CD4-positive, alpha-beta T cell treated with Interleukin-4 for 4 hours (primary cell): ENCODE measurements at regions not wholly inside any gene's neighbourhood (a gene's known extent, or its start where the extent isn't known, plus 50 kb on each side); places are given as distances from the start of the nearest gene placed in this dataset.
"Not testable (repeated sequence)": the region's sequence is repeated elsewhere in the genome, so short reads cannot be mapped to it uniquely, and the experiment has no call there.

ENCODE experiments used
- DNase-seq: peaks from one replicate; pipeline ENCODE4 v3.0.0-alpha.2; 2020

DNA sequence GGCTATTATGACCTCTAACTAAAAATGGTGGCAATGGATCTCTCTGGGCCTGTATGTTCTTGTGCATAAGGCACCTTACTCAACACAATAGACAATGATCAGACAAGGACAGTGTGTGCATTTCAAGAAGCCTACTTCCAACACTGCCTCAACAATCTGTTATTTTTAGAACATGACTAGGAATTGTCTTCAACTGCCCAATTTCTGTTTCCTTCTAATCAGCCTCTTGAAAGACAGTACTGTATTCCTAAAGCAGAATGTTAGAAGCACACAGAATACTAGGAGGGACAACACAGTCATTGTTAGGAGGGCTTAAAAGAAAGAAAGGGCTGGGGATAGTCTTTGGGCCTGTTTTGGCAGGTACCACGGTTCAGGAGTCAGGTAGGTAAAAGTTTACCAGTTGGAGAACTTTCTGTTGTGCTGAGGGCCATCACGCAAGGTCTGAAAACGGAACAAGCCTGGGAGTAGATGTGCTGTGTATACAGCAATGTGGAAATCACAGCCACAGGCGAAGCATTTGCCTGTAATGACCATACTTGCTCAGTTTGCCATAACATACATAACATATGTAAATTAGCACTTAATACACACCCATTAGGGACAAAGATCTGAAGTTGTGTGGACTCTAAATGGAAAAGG lies 100.8 kb upstream of the ATXN3L start:
- no peak for DNase-seq

DNA sequence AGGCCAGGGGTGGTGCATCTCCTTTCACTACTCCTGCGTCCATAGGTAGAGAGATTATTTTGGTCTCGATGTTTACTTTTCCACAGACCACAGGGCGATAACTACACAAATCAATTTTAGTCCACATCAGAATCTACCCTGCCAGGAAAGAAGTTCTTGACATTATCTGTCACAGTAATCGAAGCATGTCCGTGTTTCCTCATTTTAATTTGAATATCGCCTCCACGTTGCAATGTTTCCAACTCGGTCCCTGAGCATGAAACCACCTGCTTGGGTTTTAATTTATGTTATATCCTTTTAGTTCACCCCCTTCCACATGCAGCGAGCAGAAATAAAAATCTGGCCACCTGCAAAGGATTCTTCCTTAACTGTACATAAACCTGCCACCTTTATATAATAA lies 100.1 kb upstream of the ATXN3L start:
- no peak for DNase-seq

DNA sequence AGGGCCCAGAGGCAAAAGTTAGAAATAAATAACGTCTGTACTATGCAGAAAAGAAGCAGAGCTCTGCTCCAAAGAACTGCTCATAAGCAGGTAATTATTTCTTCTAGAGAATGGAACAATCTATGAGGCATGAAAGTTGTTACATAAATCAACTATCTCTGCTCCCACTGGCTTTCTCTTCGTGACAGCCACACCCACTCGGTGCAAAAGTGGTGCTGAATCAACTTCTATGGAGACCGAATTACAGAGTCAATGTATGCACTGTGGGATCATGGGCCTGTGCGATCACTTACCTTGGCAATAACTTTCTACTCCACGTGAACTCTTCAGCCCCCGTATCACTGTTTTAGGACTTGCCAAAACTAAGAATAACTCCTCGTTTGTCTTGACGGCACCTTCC lies 99.4 kb upstream of the ATXN3L start:
- DNase-seq, result no peak

DNA sequence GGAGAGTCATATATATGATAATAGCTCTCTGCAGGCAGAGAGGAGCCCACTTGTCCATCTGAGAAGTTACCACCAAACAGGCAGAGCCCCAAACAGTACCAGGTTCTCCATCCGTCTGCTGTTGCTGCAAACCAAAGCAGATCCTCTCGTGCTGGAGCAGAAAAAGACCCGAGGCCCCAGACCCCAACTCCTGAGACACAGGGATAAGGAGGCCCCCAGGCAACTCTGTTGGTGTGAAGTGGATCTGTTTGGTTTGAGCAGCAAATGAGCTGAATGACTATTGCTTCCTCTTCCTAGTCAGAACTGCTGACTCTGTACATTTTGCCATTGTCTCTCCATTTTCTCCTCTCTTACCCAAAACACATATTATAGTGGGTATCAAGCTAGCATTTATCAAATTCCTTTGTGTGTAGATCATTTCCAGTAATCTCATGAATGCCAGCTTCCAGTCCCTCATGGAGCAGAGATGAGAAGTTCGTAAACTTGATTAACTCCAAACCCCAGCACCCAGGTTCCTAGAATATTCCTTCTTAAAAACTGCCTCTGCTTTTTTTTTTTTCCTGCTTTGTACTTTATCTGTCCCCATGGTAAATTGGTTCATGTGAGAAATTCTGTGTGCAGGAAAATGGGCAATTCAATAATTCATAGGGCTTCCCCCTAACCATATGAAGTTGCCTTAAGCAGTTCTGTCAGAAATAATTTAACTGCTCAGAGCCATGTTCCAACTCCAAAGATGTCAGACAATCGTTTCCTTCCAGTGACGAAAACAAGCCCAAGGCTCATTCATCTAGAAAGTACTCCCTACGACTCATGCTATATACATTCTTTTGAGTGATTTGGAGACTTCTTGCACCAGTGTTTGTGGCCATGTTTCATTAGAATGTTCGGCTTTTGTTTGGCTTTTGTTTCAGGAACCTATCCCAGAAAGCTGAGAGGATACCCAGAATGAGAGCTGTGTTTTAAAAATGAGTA lies 98.6 kb upstream of the ATXN3L start:
- no peak for DNase-seq

DNA sequence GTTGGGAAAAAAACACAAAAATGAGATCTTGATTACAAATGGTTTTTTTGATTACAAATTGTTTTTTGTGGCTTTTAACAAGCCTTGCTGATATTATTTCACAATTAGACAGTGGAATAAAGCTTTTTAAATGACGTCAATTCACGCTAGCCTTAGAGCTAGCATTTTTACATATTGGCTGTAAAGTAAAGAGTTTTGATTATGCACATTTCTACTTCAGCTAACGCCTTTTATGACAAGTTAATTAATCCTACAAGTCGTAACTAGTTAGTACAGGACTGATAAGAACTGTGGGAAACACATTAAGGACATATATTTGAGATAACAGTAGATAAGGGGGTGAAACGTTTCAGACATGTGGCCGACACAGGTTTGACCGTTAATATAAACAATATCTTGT lies 95.7 kb upstream of the ATXN3L start:
- DNase-seq, result no peak

DNA sequence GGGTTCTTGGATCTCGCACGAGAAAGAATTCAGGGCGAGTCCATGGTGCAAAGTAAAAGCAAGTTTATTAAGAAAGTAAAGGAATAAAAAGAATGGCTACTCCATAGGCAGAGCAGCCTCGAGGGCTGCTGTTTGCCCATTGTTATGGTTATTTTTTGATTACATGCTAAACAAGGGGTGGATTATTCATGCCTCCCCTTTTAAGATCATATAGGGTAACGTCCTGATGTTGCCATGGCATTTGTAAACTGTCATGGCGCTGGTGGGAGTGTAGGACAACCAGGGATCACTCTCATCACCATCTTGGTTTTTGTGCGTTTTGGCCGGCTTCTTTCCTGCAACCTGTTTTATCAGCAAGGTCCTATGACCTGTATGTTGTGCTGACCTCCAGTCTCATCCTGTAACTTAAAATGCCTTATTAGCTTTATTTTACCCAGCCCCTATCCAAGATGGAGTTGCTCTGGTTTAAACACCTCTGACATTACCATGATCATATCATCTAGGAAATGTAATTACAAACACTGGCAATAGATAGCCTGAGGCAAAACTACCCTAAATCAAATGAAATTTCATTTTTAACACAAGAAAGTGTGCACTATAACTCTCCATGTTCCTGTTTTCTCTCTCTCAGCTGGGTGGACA lies 94.3 kb upstream of the ATXN3L start:
- no peak for DNase-seq

DNA sequence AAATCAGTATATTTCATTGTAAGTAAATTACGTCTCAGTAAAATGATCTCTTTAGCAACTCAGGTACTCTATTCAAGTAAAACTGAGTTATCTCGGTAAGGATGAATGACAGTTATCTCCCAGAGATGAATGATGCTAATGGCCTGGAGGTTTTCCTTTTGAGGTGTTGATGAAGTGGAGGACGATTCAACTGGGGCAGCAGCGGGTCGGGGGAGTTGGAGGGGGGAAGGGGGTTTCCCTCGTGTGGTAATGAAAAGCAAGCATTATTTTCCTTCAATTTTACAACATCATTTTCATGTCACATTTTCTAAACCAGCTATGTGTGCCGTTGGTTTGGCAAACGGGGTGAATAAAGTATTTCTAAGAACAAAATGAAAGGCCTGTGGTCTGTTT lies 92.4 kb upstream of the ATXN3L start:
- no peak for DNase-seq

DNA sequence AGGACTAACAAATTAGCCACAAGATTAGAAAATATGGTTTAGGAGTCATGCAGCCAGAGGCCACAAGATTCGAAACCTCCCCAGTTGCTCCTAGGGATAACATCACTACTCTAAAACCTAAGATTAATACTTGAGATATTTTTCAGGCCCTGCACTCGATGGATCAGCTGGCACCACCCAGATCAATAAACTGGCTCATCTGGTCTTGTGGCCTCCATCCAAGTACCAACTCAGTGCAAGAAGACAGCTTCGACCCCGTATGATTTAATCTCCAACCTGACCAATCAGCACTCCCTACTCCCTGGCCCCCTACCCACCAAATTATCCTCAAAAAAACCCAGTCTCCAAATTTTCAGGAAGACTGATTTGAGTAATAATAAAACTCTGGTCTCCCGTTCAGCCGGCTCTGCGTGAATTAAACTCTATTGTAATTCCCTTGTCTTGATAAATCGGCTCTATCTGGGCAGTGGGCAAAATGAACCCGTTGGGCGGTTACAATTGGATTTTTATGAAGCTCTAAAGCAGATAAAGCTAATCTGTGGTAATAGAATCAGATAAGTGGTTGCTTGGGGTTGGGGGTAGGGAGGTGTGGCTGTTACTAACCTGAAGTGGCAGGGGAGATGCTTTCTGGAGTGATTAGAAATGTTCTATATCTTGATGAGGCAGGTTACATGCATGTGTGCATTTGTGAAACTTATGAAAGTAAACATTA lies 91.8 kb upstream of the ATXN3L start:
- no peak for DNase-seq

DNA sequence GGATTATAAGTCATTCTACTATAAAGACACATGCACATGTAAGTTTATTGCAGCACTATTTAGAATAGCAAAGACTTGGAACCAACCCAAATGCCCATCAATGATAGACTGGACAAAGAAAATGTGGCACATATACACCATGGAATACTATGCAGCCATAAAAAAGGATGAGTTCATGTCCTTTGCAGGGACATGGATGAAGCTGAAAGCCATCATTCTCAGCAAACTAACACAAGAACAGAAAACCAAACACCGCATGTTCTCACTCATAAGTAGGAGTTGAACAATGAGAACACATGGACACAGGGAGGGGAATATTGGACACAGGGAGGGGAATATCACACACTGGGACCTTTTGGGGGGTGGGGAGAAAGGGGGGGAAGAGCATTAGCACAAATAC lies 88.7 kb upstream of the ATXN3L start:
- not testable (repeated sequence) for DNase-seq

DNA sequence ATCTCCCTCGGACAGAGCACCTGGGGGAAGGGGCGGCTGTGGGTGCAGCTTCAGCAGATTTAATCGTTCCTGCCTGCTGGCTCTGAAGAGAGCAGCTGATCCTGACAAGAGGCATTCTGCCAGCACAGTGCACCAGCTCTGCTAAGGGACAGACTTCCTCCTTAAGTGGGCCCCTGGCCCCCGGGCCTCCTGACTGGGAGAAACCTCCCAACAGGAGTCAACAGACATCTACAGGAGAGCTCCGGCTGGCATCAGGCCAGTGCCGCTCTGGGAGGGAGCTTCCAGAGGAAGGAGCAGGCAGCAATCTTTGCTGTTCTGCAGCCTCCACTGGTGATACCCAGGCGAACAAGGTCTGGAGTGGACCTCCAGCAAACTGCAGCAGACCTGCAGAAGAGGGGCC lies 84.9 kb upstream of the ATXN3L start:
- not testable (repeated sequence) for DNase-seq

DNA sequence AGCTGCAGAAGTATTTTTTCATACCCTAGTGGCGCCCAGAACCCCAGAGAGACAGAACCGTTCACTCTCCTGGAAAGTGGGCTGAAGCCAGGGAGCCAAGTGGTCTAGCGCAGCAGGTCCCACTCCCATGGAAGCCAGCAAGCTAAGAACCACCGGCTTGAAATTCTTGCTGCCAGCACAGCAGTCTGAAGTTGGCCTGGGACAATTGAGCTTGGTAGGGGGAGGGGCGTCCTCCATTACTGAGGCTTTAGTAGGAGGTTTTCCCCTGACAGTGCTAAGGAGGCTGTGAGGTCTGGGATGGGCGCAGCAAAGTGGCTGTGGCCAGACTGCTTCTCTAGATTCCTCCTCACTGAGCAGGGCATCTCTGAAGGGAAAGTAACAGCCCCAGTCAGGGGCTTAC lies 84.5 kb upstream of the ATXN3L start:
- no peak for DNase-seq

DNA sequence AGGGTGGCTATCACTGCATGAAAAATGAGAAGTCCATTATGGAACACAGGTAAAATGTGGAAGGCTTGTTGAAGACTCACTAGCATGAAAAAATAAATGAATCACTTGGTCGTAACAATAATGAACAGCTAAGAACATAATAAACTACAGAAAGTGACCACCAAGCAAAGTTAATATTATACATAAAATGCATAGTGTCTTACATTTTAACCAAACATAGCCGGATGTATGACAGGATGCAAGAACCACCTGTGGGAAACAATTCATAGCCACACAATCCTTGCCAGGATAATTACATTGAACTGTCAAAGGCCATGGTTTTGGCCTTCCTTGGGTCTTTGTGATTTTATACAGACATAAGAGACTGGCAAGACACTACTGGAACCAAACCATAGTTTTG lies 81.9 kb upstream of the ATXN3L start:
- no peak for DNase-seq

DNA sequence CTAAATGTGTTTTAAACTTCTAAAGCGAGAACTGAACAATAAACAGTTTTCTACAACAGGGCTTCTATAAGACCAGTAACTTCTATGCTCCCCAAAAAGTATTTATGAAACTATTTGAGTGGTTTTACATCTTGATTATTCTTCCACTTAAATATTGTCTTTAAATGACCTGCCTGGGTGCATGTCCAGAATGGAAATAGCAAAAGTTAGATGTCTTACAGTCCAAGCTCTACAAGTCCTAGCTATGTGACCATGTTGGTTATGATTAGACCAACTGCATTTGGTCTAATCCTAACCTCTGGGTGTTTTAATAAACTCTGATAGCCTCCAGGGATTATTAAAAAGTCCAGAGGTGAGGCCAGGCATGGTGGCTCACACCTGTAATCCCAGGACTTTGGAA lies 79.0 kb upstream of the ATXN3L start:
- no peak for DNase-seq

DNA sequence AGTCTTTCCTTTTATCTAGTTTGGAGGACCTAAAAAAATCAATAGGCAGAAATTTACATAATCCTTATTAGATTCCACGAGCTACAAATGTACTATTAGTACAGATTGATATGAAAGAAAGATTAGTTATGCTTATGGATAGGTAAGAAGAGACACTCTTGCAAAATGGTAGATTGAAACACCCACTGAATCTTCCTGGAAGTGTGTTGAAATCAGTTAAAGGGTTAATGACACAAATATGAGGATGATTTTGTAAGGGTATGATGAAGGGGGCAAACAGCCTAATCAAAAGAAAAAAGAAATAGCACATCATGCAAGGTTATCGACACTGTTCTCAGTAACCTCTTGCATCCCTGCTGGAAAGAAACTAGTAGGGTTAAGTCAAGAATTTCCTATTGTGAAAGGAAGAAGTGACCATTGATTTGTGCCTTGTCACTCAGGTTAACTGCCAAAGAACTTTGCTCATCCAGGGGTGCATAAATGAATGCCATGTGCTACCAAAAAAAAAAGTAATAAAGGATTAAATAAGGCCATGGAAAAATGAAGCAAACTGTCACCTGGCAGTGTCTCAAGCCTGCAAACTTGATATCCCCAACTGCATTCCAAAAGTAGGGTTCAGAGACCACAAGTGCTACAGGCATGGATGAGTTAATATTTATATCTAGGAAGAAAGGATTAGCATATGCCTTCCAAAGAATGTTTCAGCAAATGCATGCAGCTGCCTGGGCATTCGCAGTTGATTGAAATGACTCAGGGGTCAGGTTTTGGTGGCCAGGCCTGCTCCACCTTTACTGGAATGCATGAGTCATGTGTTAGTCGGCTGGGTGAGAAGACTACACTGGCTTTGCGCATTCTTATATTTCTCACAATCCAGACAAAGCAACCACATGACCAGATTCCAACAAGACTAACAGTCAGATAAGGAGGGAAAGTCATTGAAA lies 78.3 kb upstream of the ATXN3L start:
- peak; percentile 11 for DNase-seq

DNA sequence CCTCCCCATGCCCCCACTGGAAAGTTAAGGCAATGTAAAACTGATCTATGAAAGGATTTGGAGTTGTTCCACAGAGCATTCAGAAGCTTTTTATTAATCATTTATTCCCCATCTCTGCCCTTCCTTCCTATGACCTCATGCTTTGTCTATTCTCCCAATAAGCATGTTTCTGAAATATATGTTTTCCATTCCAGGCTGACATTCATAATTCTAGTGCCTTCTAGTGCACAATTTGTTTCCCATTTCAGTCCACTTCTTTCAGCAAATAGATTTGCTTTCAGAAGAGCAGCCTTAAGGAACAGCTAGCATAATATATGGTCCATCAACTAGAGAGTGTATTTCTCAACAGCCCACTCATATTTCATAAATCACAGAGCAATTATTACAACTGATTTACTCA lies 77.1 kb upstream of the ATXN3L start:
- no peak for DNase-seq

DNA sequence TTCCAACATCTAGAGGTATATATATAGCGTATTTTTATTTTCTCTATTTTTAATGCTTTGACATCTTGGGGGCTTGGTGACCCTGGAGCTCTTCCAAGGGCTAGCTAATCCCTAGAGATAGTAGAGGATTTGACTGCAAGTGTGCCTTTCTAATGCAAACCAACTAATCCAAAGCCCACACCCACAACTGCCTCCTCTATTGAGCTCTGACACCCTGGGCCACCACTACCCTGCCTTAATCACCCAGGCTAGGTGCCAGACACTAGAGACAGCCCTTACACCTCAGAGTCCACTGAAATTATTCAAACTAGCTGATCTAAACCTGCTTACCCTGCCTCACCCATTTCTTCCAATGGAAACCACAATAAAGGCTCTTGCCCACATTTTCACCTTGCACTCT lies 69.6 kb upstream of the ATXN3L start:
- no peak for DNase-seq

DNA sequence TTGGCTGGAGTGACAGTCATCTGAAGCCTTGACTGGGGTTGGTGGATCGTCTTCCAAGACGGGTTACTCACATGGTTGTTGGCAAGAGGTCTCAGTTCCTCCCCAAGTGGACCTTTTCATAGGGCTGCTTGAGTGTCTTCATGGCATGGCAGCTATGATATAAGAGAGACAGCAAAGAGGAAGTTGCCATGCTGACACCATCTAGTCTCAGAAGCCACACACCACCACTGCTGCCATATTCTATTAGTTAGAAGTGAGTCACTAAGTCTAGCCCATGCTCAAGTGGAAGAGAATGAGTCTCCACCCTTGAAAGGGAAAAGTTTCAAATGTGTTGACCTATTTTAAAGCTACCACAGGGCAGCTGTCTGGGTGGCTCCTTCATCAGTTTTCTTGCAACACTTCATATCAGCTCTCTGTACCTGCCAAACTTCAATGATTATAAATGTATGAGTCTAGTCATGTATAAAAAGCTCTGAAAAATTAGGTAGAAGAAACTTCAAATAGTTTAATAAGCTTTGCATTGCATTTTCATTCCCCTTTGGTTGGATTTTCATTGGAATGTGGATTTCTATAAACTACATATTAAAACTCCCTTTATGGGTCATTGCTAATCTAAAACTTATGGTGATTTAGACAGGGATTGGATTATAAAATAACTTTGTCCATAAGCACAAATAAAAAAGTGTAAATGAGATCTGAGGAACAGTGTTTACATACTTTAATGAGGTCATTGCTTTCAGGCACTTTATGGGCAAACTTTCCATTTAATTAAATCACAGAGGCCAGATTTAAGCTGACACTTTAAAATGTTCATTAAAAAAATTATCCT lies 68.0 kb upstream of the ATXN3L start:
- peak; percentile 44 for DNase-seq

DNA sequence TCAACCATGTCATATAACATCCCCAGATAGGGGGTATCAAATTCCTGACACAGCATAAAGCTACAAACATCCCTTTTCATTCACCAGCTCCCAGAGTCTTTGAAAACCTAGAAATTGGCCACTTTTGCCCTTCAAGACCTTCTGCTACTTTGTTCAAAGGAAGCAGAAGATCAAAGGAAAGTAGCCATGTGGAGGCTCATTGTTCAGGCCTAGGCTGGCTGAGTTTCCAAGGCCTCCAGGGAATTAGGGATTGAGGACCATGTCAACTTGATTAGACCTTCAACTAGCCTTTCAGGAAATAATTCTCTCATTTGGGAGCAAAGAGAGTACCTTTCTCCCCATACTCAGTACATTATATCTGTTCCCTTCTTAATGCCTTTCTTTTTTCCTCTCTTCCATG lies 66.8 kb upstream of the ATXN3L start:
- DNase-seq, result no peak

DNA sequence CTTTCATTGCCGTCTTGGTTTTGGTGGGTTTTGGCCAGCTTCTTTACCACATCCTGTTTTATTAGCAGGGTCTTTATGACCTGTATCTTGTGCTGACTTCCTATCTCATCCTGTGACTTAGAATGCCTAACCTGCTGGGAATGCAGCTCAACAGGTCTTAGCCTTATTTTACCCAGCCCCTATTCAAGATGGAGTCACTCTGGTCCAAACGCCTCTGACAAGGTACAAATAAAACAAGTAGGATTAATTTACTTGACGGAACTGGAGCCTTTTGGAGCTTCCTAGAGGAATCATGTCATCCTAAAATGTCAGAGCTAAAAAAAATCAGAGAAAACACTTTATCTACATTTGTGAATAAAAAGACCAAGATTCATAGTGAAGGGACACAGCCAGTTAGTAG lies 66.2 kb upstream of the ATXN3L start:
- DNase-seq, result no peak

DNA sequence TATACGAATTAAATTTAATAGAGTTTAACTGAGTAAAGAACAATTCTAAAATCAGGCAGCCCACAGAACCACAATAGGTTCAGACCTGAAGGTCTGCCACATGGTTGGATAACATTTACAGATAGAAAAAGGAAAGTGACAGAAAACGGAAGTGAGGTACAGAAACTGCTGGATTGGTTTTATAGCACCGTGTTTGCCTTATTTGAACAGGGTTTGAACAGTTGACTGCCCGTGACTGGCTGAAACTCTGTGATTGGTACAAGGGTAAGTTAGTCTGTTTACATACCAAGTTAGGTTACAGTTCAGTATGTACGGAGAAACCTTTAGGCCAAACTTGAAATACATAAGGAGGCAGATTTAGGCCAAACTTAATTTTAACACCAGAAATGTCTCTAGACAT lies 64.1 kb upstream of the ATXN3L start:
- no peak for DNase-seq

DNA sequence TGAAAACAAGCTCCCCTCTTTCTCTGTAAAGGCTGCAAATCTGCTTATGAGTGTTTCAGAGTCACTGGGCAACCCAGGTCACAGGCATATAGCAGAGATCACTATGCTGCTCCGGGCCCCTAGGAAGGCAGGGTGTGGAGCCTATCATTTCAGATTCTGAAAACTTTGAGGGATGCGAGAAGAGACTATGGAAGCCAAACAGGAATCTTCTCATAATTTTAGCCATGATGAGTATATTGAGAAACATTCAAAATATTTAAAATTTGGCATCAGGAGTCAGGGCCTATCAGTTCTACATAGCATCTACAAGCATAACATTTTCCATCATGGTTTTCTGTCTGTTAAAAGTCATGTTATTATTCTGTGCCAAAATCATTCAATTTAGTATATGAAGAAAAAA lies 61.7 kb upstream of the ATXN3L start:
- DNase-seq, result no peak
